ENCODE measurements at regions not wholly inside any gene's neighbourhood (a gene's known extent, or its start where the extent isn't known, plus 50 kb on each side); places are given as distances from the start of the nearest gene placed in this dataset.

GRCh38 chr2:217689053-217689452 is 313.7 kb downstream of the TNS1 start:
- TF ChIP-seq CTCF (conservative IDR thresholded peaks at IDR 0.05; ENCODE audit: low read depth in 2 of 2) (no peak), EZH2 (IDR thresholded peaks at IDR 0.05; ENCODE audit: low read depth, unreplicated experiment) (no peak), CREB1 (CRISPR knock-in tag; IDR thresholded peaks at IDR 0.05; ENCODE audit: low read depth) (no peak), EZH2phosphoT487 (IDR thresholded peaks at IDR 0.05; ENCODE audit: unreplicated experiment) (no peak), NANOG (IDR thresholded peaks at IDR 0.05; ENCODE audit: borderline replicate concordance) (no peak), POLR2AphosphoS5 (IDR thresholded peaks at IDR 0.05; ENCODE audit: low read depth) (no peak), JUNB (IDR thresholded peaks at IDR 0.05; ENCODE audit: unreplicated experiment) (no peak), STAT1 (IDR thresholded peaks at IDR 0.05; ENCODE audit: unreplicated experiment) (no peak), ETS1 (IDR thresholded peaks at IDR 0.05) (no peak), REST (IDR thresholded peaks at IDR 0.05; ENCODE audit: unreplicated experiment) (no peak), ZNF331 (CRISPR knock-in tag; IDR thresholded peaks at IDR 0.05; ENCODE audit: low read depth) (no peak)
